GM19467 (cell line): ENCODE measurements at regions not wholly inside any gene's neighbourhood (a gene's known extent, or its start where the extent isn't known, plus 50 kb on each side); places are given as distances from the start of the nearest gene placed in this dataset.

Source experiments
- ATAC-seq: cut with Tn5 transposase; IDR thresholded peaks from one replicate; pipeline ENCODE4 v1.9.1; 2021; ENCODE audit warnings: mild to moderate bottlenecking, moderate library complexity; ENCODE audit not compliant: unreplicated experiment

DNA sequence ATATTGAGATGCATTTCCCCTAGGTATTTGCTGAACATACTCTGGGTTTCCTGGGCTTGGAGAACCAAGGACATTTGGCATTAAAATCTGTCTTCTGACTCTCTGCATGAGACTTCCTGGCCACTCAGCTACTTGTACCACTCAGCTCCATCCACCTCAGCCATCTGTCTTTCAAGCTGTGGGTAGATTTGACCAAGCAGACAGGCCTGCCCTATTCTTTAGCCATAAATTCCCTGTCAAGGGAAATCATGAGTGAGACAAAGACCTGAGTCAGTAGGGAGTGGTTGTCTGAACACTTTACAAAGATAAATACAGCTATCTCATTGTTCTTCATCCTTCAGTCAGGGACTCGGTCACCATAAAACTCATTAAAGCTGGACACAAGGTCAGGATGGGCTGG, 399.1 kb downstream of the GPAM start:
- ATAC-seq, result no peak

DNA sequence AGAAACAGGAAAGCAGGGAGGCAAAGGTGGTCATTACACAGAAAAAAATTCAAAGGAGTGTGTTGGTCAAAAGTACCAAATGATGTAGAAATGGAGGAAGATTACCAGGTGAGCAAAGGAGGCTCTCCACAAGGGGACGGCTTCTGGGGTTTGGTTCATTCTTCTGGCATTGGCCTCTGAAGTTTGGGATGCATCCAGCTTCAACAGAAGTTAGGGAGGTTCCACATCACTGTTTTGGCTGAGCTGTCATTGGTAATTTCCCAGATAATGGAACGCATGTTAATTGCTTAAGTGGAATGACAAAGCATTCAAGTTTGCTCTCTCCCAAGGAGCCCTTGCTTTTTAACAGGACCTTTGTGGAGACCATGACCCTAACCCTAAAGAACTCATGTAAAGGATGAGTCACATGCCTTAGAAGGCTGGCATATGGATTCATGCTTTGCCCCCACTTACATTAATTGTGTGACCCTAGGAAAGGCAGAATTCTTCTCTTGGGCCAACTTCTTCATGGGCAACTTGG, 398.6 kb downstream of the GPAM start:
- ATAC-seq, result no peak

DNA sequence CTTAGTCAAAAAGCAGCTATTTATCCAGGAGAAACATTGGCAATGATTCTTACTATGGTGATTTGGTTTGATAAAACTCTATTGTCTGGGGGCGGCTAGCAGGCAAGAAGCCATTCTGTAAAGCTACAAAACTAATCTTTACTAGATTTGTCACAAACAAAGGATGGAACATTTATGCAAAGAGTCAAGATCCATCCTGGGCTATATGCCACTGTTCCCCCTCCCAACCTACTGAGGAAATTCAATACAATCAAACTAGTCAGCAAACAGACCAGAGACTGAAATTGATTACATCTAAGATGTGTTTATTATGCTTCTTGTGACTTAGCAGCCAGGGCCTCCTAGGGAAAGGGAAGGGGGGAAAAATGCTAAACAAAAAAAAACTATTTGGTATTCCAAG, 397.6 kb downstream of the GPAM start:
- ATAC-seq, result no peak

DNA sequence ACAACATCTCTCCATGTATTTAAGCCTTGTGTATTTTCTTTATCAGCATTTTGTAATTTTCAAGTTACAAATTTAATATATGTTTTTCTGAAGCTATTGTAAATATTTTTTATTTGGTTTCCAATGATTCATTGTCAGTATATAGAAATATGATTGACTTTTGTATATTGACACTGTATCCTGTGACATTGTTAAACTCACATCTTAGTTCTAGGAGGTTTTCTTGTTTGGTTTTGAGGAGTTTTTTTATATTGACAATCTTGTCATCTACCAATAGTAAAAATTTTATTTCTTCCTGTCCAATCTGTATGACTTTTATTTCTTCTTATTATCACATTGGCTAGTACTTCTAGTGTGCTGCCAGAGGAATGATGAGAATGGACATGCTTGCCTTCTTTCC, 393.7 kb downstream of the GPAM start:
- ATAC-seq, result no peak

DNA sequence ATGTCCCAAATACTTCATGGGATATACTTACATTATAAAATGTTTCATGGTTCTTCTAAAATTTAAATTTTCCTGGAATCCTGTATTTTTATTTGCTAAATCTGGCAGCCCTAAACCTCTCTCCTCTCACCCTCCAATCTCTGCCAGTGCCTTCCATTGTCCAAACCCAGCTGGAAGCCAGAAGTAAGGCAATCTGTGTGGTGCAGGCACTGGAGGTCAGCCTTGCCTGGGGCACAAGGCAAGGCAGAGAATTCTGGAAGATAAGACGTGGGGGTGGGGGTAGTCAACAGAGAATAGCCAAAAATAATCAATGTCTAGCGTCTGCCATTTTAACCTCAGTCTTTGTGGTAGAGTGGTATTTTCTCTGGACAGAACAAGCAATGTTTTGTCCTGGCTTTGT, 381.7 kb downstream of the GPAM start:
- ATAC-seq, result no peak

DNA sequence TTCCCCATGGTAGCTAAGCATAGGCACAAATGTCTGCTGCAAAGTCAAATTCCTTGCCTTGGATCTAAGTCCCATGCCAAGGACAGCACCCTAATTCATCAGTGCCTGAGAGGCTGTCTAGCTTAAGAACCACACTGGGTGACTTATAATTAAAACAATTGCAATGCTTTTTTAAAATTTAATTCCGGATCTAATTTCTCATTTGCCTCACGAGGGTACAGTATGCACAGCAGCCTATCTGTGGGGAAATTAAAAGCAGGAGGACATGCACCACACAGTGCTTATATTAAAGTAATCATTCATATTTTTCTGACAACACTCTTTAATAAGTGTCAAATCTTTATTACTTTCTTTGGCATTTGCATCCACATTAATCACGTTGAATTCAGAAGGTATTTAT, 378.8 kb downstream of the GPAM start:
- ATAC-seq, result no peak

DNA sequence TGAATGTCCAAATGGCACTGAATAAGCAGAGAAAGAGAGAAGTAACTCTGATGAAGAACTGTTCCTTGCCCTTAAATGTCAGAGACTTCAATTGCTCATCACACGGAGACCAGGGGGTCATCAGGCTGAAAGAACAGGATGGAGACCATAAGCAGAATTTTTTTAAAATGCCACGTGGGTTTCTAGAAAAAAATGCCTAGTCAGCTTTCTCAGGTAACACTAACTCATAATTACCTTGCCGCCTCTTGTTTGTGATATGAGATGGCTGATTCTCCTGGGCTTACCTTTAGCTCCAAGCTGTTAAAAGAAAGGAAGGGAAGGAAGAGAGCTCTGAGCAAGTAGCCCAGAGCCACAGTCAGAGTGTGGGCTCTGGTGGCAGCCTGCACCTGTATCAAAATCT, 372.0 kb downstream of the GPAM start:
- no peak for ATAC-seq

DNA sequence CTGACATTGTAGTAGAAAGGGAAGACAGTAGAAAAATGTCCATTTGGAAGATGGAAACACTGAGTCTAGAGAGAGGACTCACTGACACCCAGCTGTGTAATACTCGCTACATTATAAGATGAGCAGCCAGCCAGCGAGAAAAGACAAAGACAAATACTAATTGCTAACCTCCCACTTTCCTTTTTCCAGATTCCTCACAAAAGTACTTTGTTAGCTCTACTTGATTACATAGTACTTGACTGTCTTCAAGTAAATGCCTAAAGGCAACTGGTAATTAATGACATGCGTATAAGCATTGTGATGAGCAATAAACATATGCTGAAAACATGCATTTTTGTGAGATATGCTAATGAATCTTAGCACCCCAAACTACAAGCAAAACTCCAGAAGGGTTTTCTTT, 363.1 kb downstream of the GPAM start:
- no peak for ATAC-seq

DNA sequence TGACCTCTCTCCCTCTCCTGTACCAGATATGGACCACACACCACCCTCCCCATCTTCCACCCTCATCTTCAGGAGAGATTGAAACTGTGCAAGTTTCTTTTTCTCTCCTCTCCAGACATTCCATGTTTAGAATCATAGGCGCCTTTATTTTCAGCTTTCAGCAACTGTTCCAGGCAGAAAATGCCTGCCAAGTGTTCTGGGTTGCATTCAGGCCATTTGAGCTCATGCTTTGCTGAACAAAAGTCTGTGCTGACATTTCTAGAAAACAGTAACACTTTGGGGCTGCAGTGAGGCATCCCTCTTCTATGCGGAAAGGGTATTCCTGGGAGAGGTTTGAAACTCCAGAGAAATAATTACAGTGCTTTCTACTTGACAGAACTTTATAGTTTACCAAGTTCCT, 361.7 kb downstream of the GPAM start:
- no peak for ATAC-seq

DNA sequence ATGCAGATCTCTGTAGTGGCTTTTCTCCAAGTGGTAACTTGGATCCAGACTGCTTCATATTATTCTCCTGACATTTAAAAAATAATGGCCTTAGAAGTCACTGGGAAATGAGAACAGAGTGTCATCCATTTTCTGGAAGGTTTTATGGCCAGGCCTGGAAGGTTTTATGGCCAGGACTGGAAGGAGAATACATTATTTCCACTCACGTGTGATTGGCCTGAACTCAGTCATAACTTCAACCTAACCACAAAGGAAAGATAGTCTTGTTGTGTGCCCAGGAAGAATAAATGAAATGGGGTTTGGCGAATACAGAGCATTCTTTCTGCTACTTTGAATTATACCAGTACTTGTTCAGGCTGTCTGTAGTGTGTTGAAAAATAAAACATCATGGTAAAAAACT, 360.9 kb downstream of the GPAM start:
- no peak for ATAC-seq

DNA sequence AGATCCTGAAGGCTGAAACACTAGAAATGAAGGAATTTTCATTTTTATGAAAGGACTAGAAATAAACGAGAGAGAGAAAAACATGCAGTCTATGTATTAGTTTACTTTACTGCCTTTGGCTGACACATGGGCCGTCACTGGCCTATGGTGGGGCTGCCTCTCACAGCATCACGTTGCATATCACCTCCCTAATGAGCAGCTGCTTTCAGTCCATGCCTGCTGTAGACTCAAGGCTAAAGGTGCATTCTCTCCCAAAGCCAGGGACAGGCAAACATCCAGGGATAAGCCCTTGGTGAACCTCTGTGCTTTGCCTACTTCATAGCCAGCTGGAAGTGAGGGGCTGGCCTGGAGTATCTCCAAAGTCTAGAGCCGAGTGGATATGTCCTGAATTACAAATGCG, 359.4 kb downstream of the GPAM start:
- ATAC-seq, result no peak

DNA sequence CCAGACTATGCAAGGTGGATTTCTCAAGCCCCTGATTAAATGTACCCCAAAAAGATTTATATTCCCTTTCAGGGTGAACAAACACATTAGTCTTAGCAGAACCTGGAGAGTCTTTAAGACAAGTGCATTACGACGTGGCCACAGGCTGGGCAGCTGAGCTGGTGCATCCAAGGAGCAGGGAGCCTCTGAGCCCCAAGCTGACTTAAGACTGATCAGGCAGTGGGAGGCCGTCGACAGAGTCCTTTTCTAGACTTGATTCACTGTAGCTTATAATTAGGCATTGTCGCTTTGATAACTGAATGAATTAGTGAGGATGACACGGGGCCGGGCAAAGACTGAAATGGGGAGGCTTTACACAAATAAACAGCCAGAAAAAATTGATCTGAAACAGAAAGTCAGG, 353.2 kb downstream of the GPAM start:
- no peak for ATAC-seq

DNA sequence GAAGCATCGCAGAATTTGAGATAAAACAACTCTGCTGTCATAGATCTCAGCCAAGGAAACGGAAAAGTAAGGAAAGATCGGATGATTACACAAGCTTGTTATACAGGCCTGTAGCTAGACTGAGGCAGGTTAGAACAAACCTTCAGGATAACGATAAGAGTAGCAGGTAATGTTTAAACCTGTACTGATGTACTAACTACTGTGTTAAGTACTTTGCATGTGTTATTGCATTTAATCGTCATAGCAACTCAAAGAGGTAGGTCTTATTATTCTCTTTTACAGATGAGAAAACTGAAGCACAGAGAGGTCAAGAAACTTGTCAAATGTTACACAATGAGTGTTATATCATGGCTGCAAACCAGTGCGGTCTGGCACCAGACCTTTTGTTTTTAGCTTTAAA, 352.5 kb downstream of the GPAM start:
- no peak for ATAC-seq

DNA sequence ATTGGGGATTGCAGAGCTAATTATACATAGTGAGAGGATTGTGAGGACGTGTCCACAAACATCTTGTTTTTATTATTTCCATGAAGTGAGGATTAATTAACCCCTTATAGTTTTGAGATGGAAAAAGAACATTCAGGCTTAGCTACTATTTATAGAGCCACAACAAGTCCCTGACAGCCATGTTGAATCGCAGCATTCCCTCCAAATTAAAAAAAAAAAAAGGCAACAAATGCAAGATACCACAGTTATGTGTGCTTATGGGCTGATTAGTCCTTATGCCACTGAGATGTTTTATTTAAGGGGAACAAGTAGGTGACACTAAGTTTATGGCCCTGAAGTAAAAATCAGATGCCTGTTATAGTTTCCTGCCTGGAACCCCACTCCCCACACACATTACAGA, 350.3 kb downstream of the GPAM start:
- ATAC-seq, result no peak

DNA sequence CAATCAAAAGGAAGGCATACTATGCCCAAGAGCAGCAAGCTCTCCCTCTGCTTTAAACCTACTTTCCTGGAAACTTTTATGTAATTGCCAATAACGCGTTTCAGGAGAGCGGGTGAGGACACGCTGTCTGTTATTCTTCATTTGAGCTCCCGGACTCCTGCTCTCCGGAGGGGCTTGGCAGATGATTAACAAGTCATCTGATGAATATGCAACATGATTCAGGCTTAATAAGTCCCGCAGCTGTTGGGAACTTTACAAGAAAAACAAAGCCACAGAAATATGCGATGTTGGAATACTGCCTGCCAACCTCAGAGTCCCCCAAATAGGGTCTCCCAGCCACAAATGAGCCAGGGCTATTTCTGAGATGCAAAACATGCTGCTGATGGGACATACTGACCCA, 348.0 kb downstream of the GPAM start:
- ATAC-seq, result no peak

DNA sequence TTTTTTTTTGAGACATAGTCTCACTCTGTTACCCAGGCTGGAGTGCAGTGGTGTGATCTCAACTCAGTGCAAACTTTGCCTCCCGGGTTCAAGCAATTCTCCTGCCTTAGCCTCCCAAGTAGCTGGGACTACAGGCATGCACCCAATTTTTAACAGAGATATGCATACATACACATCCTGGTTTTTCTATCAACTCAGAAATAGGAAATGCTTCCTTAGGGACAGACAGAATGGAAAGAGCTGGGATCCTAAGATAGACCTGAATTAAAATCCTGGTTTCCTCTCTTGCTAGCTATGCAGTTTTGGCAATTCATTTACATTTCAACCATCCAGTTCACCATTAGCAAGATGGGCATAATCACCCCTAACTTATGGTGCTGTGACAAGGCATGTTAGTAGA, 347.5 kb downstream of the GPAM start:
- ATAC-seq, result no peak

DNA sequence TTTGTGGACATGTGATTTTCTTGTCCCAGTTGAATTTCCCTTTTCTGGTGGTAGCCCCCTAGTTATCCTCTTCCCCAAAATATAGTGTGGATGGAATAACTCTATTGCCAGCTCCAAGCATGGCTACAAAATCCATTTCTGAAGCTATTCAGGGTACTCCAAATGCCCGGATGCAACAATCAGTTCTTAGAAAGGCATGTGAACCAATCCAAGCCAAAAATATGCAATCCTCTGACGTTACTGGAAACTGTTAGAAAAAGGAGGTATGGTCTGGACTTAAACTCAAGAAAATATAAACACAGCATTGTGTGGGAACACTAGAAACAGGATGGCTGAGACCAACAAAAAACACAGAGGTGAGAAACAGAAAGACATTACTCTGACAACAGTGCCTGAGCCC, 347.0 kb downstream of the GPAM start:
- no peak for ATAC-seq

DNA sequence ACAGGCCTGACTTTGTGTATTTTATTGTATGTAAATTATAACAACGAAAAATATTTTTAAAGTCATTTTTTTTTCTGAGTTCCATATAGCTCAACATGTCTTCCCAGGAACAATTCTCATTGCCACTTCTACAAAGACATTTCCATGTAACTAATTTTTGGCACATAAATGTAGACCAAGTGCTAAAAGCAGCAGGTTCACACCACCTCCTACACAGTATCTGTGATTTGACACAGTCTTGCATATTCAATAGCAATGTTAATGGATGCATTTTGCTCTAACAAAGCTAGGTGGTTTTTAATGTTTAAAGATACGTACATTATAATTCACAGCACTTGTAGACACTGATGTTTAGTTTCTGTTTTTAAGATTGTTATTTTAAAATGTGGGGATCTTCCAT, 346.5 kb downstream of the GPAM start:
- no peak for ATAC-seq

DNA sequence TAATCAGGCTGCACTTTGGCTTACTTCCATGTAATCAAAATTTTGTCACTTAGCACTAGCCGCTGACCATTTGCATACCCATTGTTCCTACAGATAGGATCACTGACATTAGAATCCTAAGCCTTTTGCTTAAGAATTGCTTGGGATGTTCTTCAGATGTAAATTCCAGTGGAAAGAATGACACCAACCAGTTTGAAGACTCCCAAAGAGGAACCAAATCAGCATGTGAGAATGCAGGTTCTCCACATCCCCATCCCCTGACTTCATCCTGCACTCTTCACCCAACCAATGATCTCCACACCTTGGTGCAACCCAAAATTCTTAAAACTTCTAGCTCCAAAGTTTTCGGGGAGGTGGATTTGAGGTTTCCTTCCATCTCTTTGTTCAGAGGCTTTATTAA, 345.6 kb downstream of the GPAM start:
- no peak for ATAC-seq

DNA sequence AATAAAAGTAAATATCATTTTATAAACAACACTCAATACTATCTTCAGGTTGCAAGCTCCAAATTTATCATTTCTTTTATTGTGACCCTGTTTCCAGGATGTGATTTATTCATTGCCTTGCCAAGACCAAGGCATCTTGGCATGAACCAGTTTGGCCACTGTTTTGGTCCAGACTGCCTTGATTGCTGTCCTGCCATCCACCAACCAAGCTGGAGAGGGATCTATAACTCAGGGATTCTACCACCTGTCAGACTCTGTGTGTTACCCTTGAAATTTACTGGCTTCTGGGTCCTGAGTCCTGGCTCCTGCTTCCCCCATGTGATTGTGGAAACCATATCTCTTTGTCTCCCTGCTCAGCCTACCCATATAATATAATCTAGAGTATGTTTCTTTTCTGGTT, 343.0 kb downstream of the GPAM start:
- ATAC-seq, result no peak

DNA sequence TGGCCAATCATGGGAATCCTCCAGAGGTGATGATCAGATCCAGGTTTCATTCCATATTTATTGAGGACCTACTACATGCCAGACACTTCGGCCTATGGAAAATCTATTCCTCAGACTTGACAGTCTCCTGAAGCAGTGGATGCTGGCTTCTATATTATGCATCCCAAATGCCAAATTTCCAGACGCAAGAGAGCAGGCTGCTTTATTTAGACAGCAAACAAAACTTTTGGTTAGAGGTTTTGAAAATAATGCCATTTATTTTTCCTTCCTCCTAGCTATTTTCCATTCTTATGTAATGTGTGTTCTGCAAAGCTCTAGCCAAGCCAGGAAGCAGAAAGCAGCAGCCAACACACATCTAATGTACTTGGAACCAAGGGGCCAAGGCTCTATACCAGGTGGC, 330.8 kb downstream of the GPAM start:
- ATAC-seq, result no peak

DNA sequence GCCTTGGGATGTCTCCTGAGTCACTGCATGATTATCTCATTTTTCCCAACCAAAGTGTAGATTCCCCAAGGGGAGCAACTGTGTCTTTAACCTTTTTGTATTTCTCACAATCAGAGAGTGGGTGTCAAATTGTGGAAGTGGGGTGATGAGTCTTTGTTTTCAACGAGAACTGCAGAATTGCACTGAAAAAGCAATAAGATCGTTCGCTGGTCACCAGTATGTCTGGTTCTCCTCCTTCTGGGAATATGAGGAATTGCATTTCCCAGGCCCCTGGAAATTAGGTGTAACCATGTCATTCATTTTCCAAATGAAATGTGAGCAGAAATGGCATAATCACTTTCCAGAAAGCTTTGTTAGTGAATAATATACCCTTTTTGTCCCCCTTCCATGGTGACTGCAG, 326.9 kb downstream of the GPAM start:
- no peak for ATAC-seq

DNA sequence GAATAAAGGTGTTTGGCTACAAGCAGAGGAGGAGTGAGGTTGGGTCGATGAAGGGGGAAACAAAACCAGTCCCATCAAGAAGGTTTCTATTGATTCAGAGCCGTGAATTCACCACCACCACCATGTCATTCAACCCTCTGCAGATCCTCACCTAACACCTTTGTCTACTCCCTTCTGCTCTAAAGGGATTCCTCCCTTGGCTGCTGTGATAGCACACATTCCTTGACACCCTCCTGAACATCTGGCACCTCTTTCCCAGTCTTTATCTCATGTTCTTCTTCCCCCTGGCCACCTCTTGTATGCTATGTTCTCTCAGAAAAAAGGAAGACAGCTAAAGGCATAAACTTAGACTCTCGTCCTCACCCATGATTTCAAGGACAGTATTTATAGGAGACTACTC, 318.0 kb downstream of the GPAM start:
- ATAC-seq, result no peak

DNA sequence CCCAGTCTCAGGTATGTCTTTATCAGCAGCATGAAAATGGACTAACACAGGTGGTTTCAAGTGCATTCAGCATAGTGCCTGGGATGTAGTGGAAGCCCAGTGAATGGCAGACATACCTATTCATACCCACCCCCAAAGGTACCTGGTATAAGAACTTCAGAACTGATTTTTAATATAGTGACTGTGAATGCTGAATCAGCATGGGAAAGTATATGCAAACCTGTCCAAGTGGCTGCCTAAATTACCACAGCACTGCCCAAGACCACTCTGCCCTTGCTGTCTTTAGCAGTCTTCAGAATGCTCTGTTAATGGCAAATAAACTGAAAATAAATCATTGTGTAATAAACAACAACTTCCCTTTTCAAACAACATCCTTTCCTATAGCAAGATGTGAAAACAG, 312.1 kb downstream of the GPAM start:
- ATAC-seq, result no peak
